Fibroblast of lung (primary cell): ENCODE measurements at regions not wholly inside any gene's neighbourhood (a gene's known extent, or its start where the extent isn't known, plus 50 kb on each side); places are given as distances from the start of the nearest gene placed in this dataset.

Experiments used
- EZH2 ChIP-seq: IDR thresholded peaks from 2 replicates; pipeline ENCODE4 v1.5.1; 2012; ENCODE audit warnings: low read length, control low read depth, mild to moderate bottlenecking; ENCODE audit errors: missing control alignments
- TF ChIP-seq, protein P1 (sequence below), 2 donors: IDR thresholded peaks in 1 of 2; conservative IDR thresholded peaks in 1 of 2; 1 replicate in 1 of 2; 2 replicates in 1 of 2; pipeline ENCODE4 v1.5.1; 2011 to 2012; ENCODE audit warnings: low read length in 2 of 2, control low read depth in 1 of 2, inconsistent platforms in 1 of 2, low read depth in 1 of 2, mild to moderate bottlenecking in 1 of 2

DNA sequence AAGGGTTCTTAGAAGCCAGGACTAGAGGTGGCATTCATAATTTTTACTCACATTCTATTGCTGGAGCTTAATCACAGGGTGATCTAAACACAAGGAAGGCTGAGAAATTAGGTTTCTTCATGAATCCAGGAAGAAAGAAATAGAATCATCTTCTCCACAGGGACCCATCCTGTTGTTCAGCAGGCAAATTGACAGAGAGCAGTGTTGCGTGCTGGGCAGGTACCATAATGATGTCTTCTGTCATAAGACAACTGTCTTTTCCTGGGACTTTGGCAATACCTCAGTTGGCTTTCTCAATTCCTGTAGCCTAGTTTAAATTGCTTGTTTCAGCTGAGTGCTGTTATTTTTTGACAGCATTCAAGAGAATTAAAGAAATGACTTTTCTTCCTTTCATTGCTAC lies 468.0 kb upstream of the SYT1 start:
- TF ChIP-seq, protein P1, sequence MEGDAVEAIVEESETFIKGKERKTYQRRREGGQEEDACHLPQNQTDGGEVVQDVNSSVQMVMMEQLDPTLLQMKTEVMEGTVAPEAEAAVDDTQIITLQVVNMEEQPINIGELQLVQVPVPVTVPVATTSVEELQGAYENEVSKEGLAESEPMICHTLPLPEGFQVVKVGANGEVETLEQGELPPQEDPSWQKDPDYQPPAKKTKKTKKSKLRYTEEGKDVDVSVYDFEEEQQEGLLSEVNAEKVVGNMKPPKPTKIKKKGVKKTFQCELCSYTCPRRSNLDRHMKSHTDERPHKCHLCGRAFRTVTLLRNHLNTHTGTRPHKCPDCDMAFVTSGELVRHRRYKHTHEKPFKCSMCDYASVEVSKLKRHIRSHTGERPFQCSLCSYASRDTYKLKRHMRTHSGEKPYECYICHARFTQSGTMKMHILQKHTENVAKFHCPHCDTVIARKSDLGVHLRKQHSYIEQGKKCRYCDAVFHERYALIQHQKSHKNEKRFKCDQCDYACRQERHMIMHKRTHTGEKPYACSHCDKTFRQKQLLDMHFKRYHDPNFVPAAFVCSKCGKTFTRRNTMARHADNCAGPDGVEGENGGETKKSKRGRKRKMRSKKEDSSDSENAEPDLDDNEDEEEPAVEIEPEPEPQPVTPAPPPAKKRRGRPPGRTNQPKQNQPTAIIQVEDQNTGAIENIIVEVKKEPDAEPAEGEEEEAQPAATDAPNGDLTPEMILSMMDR (conservative IDR thresholded peaks at IDR 0.05 in 1 of 2, IDR thresholded peaks at IDR 0.05 in 1 of 2; ENCODE audit: low read depth in 1 of 2, low read length in 2 of 2) = no peak
- no peak for TF ChIP-seq EZH2
